ENCODE measurements at regions not wholly inside any gene's neighbourhood (a gene's known extent, or its start where the extent isn't known, plus 50 kb on each side); places are given as distances from the start of the nearest gene placed in this dataset.

DNA sequence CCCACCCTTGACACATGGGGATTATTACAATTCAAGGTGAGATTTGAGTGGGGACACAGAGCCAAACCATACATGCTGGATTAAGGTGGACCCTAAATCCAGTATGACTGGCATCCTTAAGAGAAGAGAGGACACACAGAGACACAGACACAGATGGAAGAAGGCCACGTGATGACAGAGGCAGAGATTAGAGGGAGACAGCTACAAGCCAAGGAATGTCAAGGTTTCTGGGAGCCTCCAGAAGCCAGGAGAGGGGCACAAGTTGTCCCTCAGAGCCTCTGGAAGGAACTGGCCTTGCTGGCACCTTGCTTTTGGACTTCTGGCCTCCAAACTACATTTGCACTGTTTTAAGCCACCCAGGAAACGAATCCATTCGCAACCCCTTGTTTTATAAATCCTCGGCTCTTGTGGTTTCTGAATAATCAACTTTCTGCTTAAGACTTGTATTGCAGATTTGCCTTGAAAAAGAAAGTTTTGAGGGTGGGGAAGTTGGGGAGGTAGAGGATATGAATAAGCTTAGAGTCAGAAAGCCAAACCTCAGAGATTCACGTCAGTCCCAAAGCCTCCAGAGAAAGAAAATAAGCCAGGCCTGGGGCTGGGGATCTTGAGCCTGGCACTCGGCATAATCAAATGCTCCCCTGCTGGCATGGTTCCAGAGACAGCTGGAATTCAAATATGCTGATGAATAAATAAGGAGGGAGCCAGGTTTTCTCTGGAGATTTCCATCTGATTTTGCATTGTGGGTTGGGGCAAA is 224.2 kb upstream of the PWP1 start:
- TF ChIP-seq CTCF (IDR thresholded peaks at IDR 0.05; ENCODE audit: unreplicated experiment in 3 of 3): no peak
- Mint-ChIP-seq H3K9me3 (no peaks in the 10 kb centered on the region), H3K4me1 (no peaks in the 10 kb centered on the region), H3K27me3 (ENCODE audit: low read depth) (peaks cover 3% of the 10 kb centered on the region), H3K36me3 (ENCODE audit: low read depth) (no peaks in the 10 kb centered on the region), H3K27ac (no peak overlapping the region), H3K4me3 (no peak overlapping the region)

DNA sequence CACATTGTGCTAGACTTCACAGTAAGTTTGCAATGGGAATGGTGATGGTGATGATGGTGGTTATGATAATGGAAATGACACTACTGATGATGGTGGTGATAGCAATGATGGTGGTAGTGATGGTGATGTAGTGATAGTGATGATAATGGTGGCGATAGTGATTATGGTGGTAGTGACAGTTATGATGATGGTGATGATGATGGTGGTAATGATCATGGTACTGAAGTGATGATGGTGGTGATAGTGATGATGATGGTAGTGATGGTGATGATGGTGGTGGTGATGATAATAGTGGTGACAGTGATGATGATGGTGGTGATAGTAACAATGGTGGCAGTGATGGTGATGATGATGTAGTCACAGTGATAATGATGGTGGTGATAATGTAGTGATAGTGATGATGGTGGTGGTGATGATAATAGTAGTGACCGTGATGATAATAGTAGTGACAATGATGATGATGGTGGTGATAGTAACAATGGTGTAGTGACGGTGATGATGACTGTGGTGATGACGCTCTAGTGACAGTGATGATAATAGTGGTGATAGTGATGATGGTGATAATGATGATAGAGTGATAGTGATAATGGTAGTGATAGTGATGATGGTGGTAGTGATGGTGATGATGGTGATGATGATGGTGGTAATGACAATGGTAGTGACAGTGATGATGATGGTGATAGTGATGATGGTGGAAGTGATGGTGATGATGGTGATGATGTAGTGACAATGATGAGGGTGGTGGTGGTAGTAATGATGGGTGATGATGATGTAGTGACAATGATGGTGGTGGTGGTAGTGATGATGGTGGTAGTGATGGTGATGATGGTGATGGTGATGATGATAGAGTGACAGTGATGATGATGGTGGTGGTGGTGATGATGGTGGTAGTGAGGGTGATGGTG is 222.9 kb upstream of the PWP1 start:
- H3K4me3 Mint-ChIP-seq: no peak overlapping the region
- no peak for TF ChIP-seq CTCF (IDR thresholded peaks at IDR 0.05; ENCODE audit: unreplicated experiment in 3 of 3)
- no peaks in the 10 kb centered on the region for H3K27me3 Mint-ChIP-seq (ENCODE audit: low read depth)
- no peaks in the 10 kb centered on the region for H3K9me3 Mint-ChIP-seq
- H3K27ac Mint-ChIP-seq: no peak overlapping the region
- no peaks in the 10 kb centered on the region for H3K4me1 Mint-ChIP-seq
- no peaks in the 10 kb centered on the region for H3K36me3 Mint-ChIP-seq (ENCODE audit: low read depth)

- no peak for TF ChIP-seq CTCF (IDR thresholded peaks at IDR 0.05; ENCODE audit: unreplicated experiment in 3 of 3)
- no peak overlapping the region for H3K27ac Mint-ChIP-seq
- peaks cover 6% of the 10 kb centered on the region for H3K27me3 Mint-ChIP-seq (ENCODE audit: low read depth)
- no peaks in the 10 kb centered on the region for H3K36me3 Mint-ChIP-seq (ENCODE audit: low read depth)
- H3K9me3 Mint-ChIP-seq: no peaks in the 10 kb centered on the region
- no peak overlapping the region for H3K4me3 Mint-ChIP-seq
- H3K4me1 Mint-ChIP-seq: no peaks in the 10 kb centered on the region
These were observed 221.0 kb upstream of the PWP1 start for GRCh38 chr12:107464644-107465043.

DNA sequence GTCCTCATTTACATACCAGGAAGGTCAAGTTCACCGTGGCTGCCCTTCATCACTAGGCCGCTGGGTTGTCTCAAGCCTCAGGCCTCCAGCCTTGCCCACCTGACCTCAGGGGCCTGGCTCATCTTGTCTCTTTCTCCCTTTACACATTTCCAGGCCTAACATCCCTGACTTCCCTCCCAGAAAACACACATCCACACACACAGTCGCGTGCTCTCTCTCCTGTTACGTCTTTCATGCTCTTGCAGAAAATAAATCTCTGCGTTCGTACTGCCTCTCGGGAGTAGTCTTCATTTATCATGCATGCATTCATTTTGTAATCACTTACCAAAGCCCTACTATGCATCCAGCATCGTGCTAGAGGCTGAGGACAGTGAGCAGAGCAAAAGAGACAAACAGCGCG is 220.0 kb upstream of the PWP1 start:
- no peaks in the 10 kb centered on the region for H3K4me1 Mint-ChIP-seq
- peaks cover 6% of the 10 kb centered on the region for H3K27me3 Mint-ChIP-seq (ENCODE audit: low read depth)
- no peak for TF ChIP-seq CTCF (IDR thresholded peaks at IDR 0.05; ENCODE audit: unreplicated experiment in 3 of 3)
- no peaks in the 10 kb centered on the region for H3K36me3 Mint-ChIP-seq (ENCODE audit: low read depth)
- no peak overlapping the region for H3K27ac Mint-ChIP-seq
- H3K9me3 Mint-ChIP-seq: no peaks in the 10 kb centered on the region
- no peak overlapping the region for H3K4me3 Mint-ChIP-seq

DNA sequence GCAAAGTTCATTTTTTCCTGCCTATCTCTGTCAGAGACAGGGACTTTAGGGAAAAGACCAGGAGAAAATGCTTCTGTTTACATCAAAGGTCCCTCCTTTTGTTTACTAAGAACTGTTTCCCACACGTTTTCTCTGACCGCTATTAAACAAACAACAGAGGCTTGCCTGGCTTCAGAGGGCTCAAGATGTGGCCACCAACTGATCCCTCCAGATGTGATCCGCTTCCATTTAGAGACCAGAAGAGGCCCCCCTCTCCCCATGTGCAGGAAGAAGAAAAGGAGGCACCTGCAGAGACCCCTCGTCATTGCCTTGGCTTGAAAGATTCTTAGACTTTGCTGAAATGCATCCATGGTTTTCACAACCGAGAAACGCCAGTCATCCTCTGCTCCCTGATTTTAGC is 217.9 kb upstream of the PWP1 start:
- no peak for TF ChIP-seq CTCF (IDR thresholded peaks at IDR 0.05; ENCODE audit: unreplicated experiment in 3 of 3)
- no peaks in the 10 kb centered on the region for H3K36me3 Mint-ChIP-seq (ENCODE audit: low read depth)
- no peaks in the 10 kb centered on the region for H3K9me3 Mint-ChIP-seq
- no peak overlapping the region for H3K4me3 Mint-ChIP-seq
- H3K27me3 Mint-ChIP-seq (ENCODE audit: low read depth): peaks cover 9% of the 10 kb centered on the region
- H3K4me1 Mint-ChIP-seq: peaks cover 6% of the 10 kb centered on the region
- H3K27ac Mint-ChIP-seq: no peak overlapping the region
